GM10266 (cell line): ENCODE measurements at regions not wholly inside any gene's neighbourhood (a gene's known extent, or its start where the extent isn't known, plus 50 kb on each side); places are given as distances from the start of the nearest gene placed in this dataset.

Experiments used
- DNase-seq: peaks from one replicate; pipeline ENCODE4 v3.0.0; 2012; ENCODE audit errors: extremely low spot score
- TF ChIP-seq, protein P1 (sequence below): IDR thresholded peaks from 2 replicates; pipeline ENCODE4 v1.5.1; 2012; ENCODE audit warnings: mild to moderate bottlenecking, low read depth; ENCODE audit not compliant: control insufficient read depth, insufficient read depth; ENCODE audit errors: missing control alignments

DNA sequence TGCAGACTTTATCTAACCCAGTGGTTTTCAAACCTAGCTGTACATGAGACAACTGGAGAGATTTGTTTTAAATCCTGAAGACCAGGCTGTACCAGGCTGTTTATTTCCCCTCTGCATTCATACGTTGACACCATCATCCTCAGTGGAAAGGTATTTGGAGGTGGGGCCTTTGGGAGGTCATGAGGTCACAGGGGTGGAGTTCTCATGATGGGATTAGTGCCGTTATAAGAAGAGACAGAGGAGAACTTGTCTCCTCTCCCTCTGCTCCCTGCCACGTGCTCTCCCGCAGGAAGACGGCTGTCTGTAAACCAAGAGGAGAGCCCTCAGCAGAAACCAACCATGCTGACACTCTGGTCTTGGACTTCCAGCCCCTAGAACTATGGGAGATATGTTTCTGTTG lies 165.4 kb downstream of the ADSS2 start:
- no peak for DNase-seq
- TF ChIP-seq, protein P1, sequence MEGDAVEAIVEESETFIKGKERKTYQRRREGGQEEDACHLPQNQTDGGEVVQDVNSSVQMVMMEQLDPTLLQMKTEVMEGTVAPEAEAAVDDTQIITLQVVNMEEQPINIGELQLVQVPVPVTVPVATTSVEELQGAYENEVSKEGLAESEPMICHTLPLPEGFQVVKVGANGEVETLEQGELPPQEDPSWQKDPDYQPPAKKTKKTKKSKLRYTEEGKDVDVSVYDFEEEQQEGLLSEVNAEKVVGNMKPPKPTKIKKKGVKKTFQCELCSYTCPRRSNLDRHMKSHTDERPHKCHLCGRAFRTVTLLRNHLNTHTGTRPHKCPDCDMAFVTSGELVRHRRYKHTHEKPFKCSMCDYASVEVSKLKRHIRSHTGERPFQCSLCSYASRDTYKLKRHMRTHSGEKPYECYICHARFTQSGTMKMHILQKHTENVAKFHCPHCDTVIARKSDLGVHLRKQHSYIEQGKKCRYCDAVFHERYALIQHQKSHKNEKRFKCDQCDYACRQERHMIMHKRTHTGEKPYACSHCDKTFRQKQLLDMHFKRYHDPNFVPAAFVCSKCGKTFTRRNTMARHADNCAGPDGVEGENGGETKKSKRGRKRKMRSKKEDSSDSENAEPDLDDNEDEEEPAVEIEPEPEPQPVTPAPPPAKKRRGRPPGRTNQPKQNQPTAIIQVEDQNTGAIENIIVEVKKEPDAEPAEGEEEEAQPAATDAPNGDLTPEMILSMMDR: no peak

DNA sequence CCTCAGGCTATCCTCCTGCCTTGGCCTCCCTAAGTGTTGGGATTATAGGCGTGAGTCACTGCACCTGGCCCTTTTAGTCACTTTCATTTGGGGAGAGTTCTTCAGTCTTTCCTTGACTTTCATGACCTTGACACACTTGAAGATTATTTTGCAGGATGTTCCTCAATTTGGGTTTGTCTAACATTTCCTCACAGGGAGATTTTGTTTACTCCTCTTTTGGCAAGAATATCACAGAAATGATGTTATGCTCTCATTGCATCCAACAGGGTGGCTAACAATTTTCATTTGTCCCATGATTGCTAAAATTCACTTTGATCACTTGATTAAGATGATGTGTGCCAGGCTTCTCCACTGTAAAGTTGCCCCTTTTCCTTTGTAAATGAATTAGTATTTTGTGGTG lies 164.0 kb downstream of the ADSS2 start:
- DNase-seq: no peak
- TF ChIP-seq, protein P1: no peak

DNA sequence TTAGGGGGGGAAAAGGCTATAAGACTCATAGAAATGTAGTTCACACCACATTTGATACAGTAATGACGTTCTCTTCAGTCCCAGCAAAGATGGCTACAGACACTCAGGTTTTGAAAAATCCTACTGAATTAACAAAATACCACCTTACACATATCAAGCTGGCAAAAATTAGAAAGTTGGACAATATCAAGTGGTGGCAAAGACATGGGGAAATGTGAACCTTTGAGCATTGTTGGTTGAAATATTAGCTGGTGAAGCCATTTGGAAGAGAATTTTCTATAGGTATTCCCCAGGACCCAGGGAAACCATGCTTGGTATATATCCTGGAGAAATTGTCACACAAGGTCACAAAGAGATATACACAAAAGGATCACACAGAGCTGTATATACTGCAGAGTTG lies 163.0 kb downstream of the ADSS2 start:
- TF ChIP-seq, protein P1: no peak
- DNase-seq: no peak

DNA sequence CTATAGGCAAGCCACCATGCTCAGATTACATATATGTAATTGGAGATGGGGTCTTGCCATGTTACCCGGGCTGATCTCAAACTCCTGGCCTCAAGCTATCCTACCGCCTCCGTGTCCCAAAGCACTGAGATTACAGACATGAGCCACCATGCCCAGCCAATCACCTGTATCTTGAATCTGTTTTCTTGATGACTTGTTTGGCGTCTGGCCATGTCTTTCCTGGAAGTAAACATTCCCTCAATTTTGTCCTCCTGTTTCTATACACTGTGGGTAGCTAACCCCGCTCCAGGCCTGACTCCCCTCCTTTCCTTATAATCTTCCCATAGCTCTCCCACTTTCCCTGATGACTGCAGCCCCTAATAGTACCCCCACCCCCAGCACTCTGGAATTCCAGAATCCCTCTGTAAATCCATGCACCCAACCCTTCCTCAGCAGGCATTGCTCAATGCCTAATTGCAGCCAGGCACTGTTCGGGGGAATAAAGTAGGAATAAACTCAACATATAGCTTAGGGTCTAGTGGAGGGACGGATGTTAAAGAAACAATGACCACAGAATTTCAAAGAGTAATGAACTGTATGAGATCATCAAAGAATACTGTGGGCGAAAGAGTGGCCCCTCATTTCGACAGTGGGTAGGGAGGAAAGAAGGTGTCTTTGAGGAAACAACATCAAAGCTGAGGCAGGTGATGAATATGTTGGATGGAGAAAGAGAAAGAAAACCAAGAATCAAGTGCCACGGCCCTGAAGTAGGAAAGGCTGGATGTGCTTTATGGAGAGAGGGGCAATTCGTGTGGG lies 161.5 kb downstream of the ADSS2 start:
- TF ChIP-seq, protein P1: no peak

DNA sequence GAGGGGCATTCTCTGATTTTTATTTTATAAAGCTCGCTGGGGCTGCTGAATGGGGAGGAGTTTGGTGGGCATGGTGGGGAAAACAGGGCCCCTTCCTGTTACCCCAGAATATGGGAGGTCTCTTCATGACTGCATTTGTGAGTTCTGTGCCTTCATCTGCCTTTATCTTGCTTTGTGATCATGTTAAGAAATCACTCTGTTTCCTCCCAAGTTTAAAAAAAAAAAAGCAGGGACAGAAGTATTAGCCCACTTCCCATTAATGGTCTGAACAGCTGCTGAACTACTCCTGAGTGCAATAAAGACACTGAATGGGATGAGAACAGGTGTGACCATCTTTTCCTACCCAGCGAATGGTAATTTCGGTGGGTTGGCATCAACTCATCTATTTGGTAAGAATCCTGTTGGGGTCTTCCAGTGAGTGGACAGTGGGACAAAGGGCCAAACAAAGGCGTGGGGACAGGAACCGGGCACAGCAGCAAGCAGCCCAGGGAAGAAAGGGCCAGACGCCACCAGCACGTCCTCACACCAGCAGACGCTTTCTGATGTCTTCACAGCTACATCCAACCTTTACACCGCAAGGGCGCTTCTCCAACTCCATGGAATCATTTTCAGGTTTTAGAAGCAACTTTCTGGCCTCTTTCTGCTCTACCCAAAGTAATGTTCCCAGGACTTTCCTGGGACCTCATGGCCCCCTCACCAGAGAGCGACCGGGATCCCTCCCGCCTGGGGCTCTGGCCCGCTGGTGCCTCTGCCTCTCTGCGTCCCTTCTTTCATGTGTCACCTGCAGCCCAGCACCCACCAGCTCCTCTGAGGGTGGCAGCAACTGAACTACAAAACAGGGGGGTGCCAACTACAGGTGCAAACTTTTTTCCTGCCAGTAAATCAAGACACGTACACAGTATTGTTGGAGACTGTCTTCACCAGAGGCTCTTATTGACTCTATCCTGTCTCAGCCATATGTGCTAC lies 160.2 kb downstream of the ADSS2 start:
- TF ChIP-seq, protein P1: no peak
- DNase-seq: no peak

More for the DNA sequence above, 161.5 kb downstream of the ADSS2 start:
- no peak for DNase-seq

DNA sequence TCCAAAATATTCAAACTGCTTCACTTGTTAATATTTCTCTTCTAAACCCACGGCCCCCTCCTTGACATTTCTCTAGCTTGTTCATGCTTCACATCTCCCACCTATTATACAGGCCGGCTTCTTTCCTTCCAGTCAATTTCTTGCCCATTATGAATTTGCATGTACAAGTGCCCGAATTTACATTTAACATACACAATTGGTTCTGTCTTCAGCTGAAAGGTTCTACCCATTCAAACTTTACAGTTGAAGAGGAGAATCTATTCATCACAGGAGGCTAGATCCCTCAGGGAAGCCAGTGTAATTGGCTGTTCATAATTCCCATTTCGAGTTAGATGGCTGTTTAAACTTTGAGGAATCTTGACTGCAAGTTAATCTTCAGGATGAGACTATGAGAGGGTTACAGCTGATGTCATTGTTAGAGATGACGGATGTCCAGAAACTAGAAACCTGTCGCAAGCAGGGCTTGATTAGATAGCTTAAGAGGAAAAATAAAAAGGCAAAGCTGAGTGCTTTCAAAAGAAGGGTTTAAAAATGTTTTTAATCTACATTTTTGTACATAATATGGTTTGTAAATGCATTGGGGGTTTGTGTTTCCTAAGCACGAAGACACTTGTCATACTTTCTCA lies 157.0 kb downstream of the ADSS2 start:
- no peak for DNase-seq
- TF ChIP-seq, protein P1: no peak

DNA sequence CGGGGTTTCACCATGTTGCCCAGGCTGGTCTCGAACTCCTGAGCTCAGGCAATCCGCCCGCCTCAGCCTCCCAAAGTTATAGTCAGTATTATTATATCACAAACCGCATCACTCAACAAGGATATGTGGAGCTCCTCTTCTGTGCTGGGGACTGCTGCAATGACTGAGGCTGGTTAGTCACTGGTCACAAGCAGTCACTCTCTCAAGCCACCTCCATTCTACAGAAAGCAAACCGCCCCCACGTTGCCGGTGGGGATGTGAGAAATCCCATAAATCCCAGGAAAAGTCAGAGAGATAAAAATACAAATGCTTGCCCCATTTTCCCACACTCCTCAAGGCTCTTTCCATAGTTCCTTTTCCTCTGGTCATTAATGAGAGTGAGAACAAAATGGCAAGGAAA lies 155.7 kb downstream of the ADSS2 start:
- TF ChIP-seq, protein P1: no peak
- DNase-seq: no peak
